A673 (cell line): ENCODE measurements at regions not wholly inside any gene's neighbourhood (a gene's known extent, or its start where the extent isn't known, plus 50 kb on each side); places are given as distances from the start of the nearest gene placed in this dataset.
A peak's percentile ranks its signal among the peaks of the same experiment; 100 is the strongest.

Experiments
- BruUV-seq: library from RNA; stranded (reverse); fragments of 400-500 nt; replicated peaks from 2 replicates; lab custom pipeline; 2021; lab: Mats Ljungman, UMichigan
- CTCF ChIA-PET: fragments of 300-600 bp; sonication (Branson Sonifier 250); formaldehyde crosslinking; loops from one replicate; lab custom pipeline; 2022; ENCODE audit warnings: antibody characterized with exemption; lab: Charles Lee
- POLR2A ChIA-PET: fragments of 300-600 bp; sonication (Branson Sonifier 250); formaldehyde crosslinking; loops from one replicate; lab custom pipeline; 2022; ENCODE audit warnings: antibody characterized with exemption; ENCODE audit not compliant: low non-redundant PET; lab: Charles Lee
- DNase-seq: peaks from one replicate; pipeline ENCODE4 v3.0.0-alpha.2; 2015; ENCODE audit warnings: low spot score
- H3K27ac ChIP-seq: fragments of 200-600 bp; sonication (generic); 2 replicates; pipeline ENCODE4 v1.5.1; 2016; ENCODE audit warnings: mixed run types, low read depth, mild to moderate bottlenecking, mixed read lengths, antibody characterized with exemption, low read length; ENCODE audit not compliant: poor library complexity, severe bottlenecking
- H3K27me3 ChIP-seq: fragments of 200-600 bp; sonication (generic); replicated peaks from 2 replicates; pipeline ENCODE4 v1.6.1; 2017; ENCODE audit warnings: mixed run types, low read depth, mild to moderate bottlenecking, mixed read lengths, antibody characterized with exemption, low read length; ENCODE audit not compliant: insufficient read depth, poor library complexity
- H3K36me3 ChIP-seq: fragments of 200-600 bp; sonication (generic); 2 replicates; pipeline ENCODE4 v1.6.1; 2016; ENCODE audit warnings: mixed run types, mild to moderate bottlenecking, mixed read lengths, antibody characterized with exemption, low read length; ENCODE audit not compliant: insufficient read depth, poor library complexity, severe bottlenecking
- H3K4me1 ChIP-seq: fragments of 200-600 bp; sonication (generic); 2 replicates; pipeline ENCODE4 v1.6.1; 2017; ENCODE audit warnings: mixed run types, mild to moderate bottlenecking, mixed read lengths, antibody characterized with exemption, low read length; ENCODE audit not compliant: insufficient read depth, poor library complexity, severe bottlenecking
- H3K4me3 ChIP-seq: fragments of 200-600 bp; sonication (generic); 2 replicates; pipeline ENCODE4 v1.5.1; 2016; ENCODE audit warnings: low read depth, mixed run types, mild to moderate bottlenecking, mixed read lengths, low read length; ENCODE audit not compliant: poor library complexity, severe bottlenecking
- H3K9me3 ChIP-seq: fragments of 200-600 bp; sonication (generic); 2 replicates; pipeline ENCODE4 v1.6.1; 2016; ENCODE audit warnings: mixed run types, low read depth, mild to moderate bottlenecking, mixed read lengths, antibody characterized with exemption, low read length; ENCODE audit not compliant: poor library complexity, severe bottlenecking
- CTCF ChIP-seq: fragments of 300-800, 200-600 bp; sonication (generic); conservative IDR thresholded peaks from 2 replicates; pipeline ENCODE4 v1.5.1; 2017; ENCODE audit warnings: low read depth, mild to moderate bottlenecking, antibody characterized with exemption, low read length, moderate library complexity, mixed read lengths
- EZH2 ChIP-seq: fragments of 200-600 bp; sonication (generic); IDR thresholded peaks from 2 replicates; pipeline ENCODE4 v1.6.1; 2017; ENCODE audit warnings: borderline replicate concordance, low read depth, mild to moderate bottlenecking, mixed read lengths, antibody characterized with exemption, low read length; ENCODE audit not compliant: poor library complexity, severe bottlenecking
- intact Hi-C: fragments of 100-400 bp; cut with micrococcal nuclease; formaldehyde crosslinking; loops from one replicate; pipeline ENCODE4 v1.10.0; 2022; ENCODE audit not compliant: unreplicated experiment

- H3K27ac ChIP-seq, result no peak overlapping the region
- POLR2A ChIA-PET, result interaction anchor here (0.7 kb wide), 1 partner anchor 633 kb away, joined by 6 read pairs; no protein-coding TSS in a partner anchor
- intact Hi-C loops, result no loop called here
- no peak for DNase-seq
- no peaks in the 10 kb centered on the region for H3K36me3 ChIP-seq
- CTCF ChIA-PET, result no interaction called here
- TF ChIP-seq EZH2, result no peak
- TF ChIP-seq CTCF, result no peak
- no TSS peak for BruUV-seq
- H3K27me3 ChIP-seq, result no peaks in the 10 kb centered on the region
- H3K9me3 ChIP-seq, result no peaks in the 10 kb centered on the region
- H3K4me1 ChIP-seq, result no peaks in the 10 kb centered on the region
- H3K4me3 ChIP-seq, result no peak overlapping the region
Observed at GRCh38 chr11:37483761-37484160, 885.7 kb upstream of the RAG2 start.

- CTCF ChIA-PET, result no interaction called here
- H3K27ac ChIP-seq, result no peak overlapping the region
Observed at GRCh38 chr11:37474889-37475288, 876.9 kb upstream of the RAG2 start.

GRCh38 chr11:37468344-37468743 lies 870.3 kb upstream of the RAG2 start:
- Histone ChIP-seq H3K36me3 (no peaks in the 10 kb centered on the region), H3K4me1 (no peaks in the 10 kb centered on the region), H3K27ac (no peak overlapping the region), H3K9me3 (no peaks in the 10 kb centered on the region), H3K4me3 (no peak overlapping the region), H3K27me3 (no peaks in the 10 kb centered on the region)
- ChIA-PET POLR2A (no interaction called here), CTCF (no interaction called here)
- intact Hi-C loops, result no loop called here
- no peak for DNase-seq
- BruUV-seq, result no TSS peak
- TF ChIP-seq EZH2, result no peak
- no peak for TF ChIP-seq CTCF

More at GRCh38 chr11:37474889-37475288, 876.9 kb upstream of the RAG2 start:
- Histone ChIP-seq H3K27me3 (no peaks in the 10 kb centered on the region), H3K4me3 (no peak overlapping the region), H3K9me3 (no peaks in the 10 kb centered on the region), H3K4me1 (peaks cover 13% of the 10 kb centered on the region), H3K36me3 (no peaks in the 10 kb centered on the region)
- TF ChIP-seq EZH2 (no peak), CTCF (no peak)
- intact Hi-C loops, result no loop called here
- POLR2A ChIA-PET, result no interaction called here
- BruUV-seq, result no TSS peak
- peak; percentile 33 for DNase-seq
